OCI-LY7 (cell line): ENCODE measurements at regions not wholly inside any gene's neighbourhood (a gene's known extent, or its start where the extent isn't known, plus 50 kb on each side); places are given as distances from the start of the nearest gene placed in this dataset.

Experiments
- BruUV-seq: library from RNA; stranded (reverse); fragments of 400-500 nt; replicated peaks from 2 replicates; lab custom pipeline; 2021; lab: Mats Ljungman, UMichigan
- CTCF ChIA-PET: fragments of 300-600 bp; sonication (Branson Sonifier 250); formaldehyde crosslinking; loops from one replicate; lab custom pipeline; 2022; ENCODE audit warnings: antibody characterized with exemption; ENCODE audit not compliant: unreplicated experiment; lab: Charles Lee
- POLR2A ChIA-PET: fragments of 300-600 bp; sonication (Branson Sonifier 250); formaldehyde crosslinking; loops from one replicate; lab custom pipeline; 2022; ENCODE audit warnings: antibody characterized with exemption; lab: Charles Lee
- DNase-seq: peaks from one replicate; pipeline ENCODE4 v3.0.0-alpha.2; 2015; ENCODE audit warnings: low spot score
- H2AFZ ChIP-seq: fragments of 200-600 bp; sonication (generic), shearing (Covaris generic); 2 replicates; pipeline ENCODE4 v1.6.1; 2014; ENCODE audit warnings: mild to moderate bottlenecking, antibody characterized with exemption, low read length, moderate library complexity
- H3K27ac ChIP-seq: fragments of 200-600 bp; sonication (generic); 2 replicates; pipeline ENCODE4 v1.5.1; 2014; ENCODE audit warnings: mixed run types, low read depth, mild to moderate bottlenecking, moderate library complexity, low read length, inconsistent platforms; ENCODE audit not compliant: poor library complexity, severe bottlenecking
- H3K36me3 ChIP-seq: fragments of 200-600 bp; sonication (generic); 2 replicates; pipeline ENCODE4 v1.6.1; 2014; ENCODE audit warnings: mild to moderate bottlenecking, antibody characterized with exemption, low read length, moderate library complexity, mixed read lengths; ENCODE audit not compliant: insufficient read depth
- H3K4me1 ChIP-seq: fragments of 200-600 bp; sonication (generic); 2 replicates; pipeline ENCODE4 v1.5.1; 2014; ENCODE audit warnings: mild to moderate bottlenecking, low read length; ENCODE audit not compliant: insufficient read depth, poor library complexity, severe bottlenecking
- H3K4me2 ChIP-seq: fragments of 200-600 bp; sonication (generic); 2 replicates; pipeline ENCODE4 v1.6.1; 2014; ENCODE audit warnings: mild to moderate bottlenecking, low read length
- H3K4me3 ChIP-seq: fragments of 200-600 bp; sonication (generic); 2 replicates; pipeline ENCODE4 v1.5.1; 2014; ENCODE audit warnings: mild to moderate bottlenecking, low read depth, low read length; ENCODE audit not compliant: poor library complexity, severe bottlenecking
- H3K79me2 ChIP-seq: fragments of 200-600 bp; sonication (generic); 2 replicates; pipeline ENCODE4 v1.6.1; 2016; ENCODE audit warnings: low read depth, mild to moderate bottlenecking, low read length, moderate library complexity, mixed read lengths; ENCODE audit not compliant: insufficient read depth
- H3K9me2 ChIP-seq: fragments of 200-600 bp; sonication (generic); 2 replicates; pipeline ENCODE4 v1.6.1; 2016; ENCODE audit warnings: mild to moderate bottlenecking, low read length, mixed read lengths; ENCODE audit not compliant: insufficient read depth
- H3K9me3 ChIP-seq: fragments of 200-600 bp; sonication (generic); 2 replicates; pipeline ENCODE4 v1.6.1; 2014; ENCODE audit warnings: mild to moderate bottlenecking, mixed run types, low read length, mixed read lengths
- H4K20me1 ChIP-seq: fragments of 200-600 bp; sonication (generic); 2 replicates; pipeline ENCODE4 v1.6.1; 2014; ENCODE audit warnings: mild to moderate bottlenecking, antibody characterized with exemption, low read length, moderate library complexity, mixed read lengths; ENCODE audit not compliant: insufficient read depth
- CTCF ChIP-seq: fragments of 200-600 bp; sonication (generic); conservative IDR thresholded peaks from 2 replicates; pipeline ENCODE4 v1.5.1; 2014; ENCODE audit warnings: mild to moderate bottlenecking, antibody characterized with exemption, low read length, moderate library complexity, mixed read lengths
- EZH2phosphoT487 ChIP-seq: fragments of 200-600 bp; sonication (generic); IDR thresholded peaks from 2 replicates; pipeline ENCODE4 v1.6.1; 2018; ENCODE audit warnings: low read depth, borderline replicate concordance, mild to moderate bottlenecking, mixed run types, antibody characterized with exemption, low read length, moderate library complexity, mixed read lengths
- intact Hi-C: fragments of 100-400 bp; cut with micrococcal nuclease; formaldehyde crosslinking; loops from one replicate; pipeline ENCODE4 v1.10.0; 2022; ENCODE audit not compliant: unreplicated experiment

- no TSS peak for BruUV-seq
Measured at GRCh38 chr2:157989227-157989626, 112.4 kb upstream of the UPP2 start.

GRCh38 chr2:157986761-157987160, 110.6 kb upstream of the ACVR1 start:
- no peaks in the 10 kb centered on the region for H3K36me3 ChIP-seq
- intact Hi-C loops: no loop called here
- H3K4me2 ChIP-seq: no peak overlapping the region
- DNase-seq: no peak
- TF ChIP-seq CTCF: no peak
- TF ChIP-seq EZH2phosphoT487: no peak
- CTCF ChIA-PET: no interaction called here
- H3K79me2 ChIP-seq: no peaks in the 10 kb centered on the region
- no peak overlapping the region for H3K27ac ChIP-seq
- H2AFZ ChIP-seq: no peak overlapping the region
- no peaks in the 10 kb centered on the region for H3K9me3 ChIP-seq
- H3K4me3 ChIP-seq: no peak overlapping the region
- no peaks in the 10 kb centered on the region for H4K20me1 ChIP-seq
- POLR2A ChIA-PET: interaction anchor here (2.4 kb wide), 1 partner anchor 10 kb away, joined by 7 read pairs; no protein-coding TSS in a partner anchor
- H3K9me2 ChIP-seq: no peaks in the 10 kb centered on the region
- BruUV-seq: no TSS peak
- no peaks in the 10 kb centered on the region for H3K4me1 ChIP-seq

More at GRCh38 chr2:157989227-157989626, 112.4 kb upstream of the UPP2 start:
- H4K20me1 ChIP-seq: no peaks in the 10 kb centered on the region
- H3K36me3 ChIP-seq: no peaks in the 10 kb centered on the region
- POLR2A ChIA-PET: no interaction called here
- H3K27ac ChIP-seq: no peak overlapping the region
- no peaks in the 10 kb centered on the region for H3K79me2 ChIP-seq
- no peak overlapping the region for H3K4me3 ChIP-seq
- H3K9me3 ChIP-seq: no peaks in the 10 kb centered on the region
- intact Hi-C loops: no loop called here
- H3K4me1 ChIP-seq: no peaks in the 10 kb centered on the region
- TF ChIP-seq EZH2phosphoT487: no peak
- no peak for TF ChIP-seq CTCF
- H3K9me2 ChIP-seq: no peaks in the 10 kb centered on the region
- no peak overlapping the region for H2AFZ ChIP-seq
- H3K4me2 ChIP-seq: no peak overlapping the region
- CTCF ChIA-PET: no interaction called here
- no peak for DNase-seq

GRCh38 chr2:157984866-157985265, 108.7 kb upstream of the ACVR1 start:
- no peaks in the 10 kb centered on the region for H4K20me1 ChIP-seq
- BruUV-seq: no TSS peak

More at GRCh38 chr2:157984866-157985265, 108.7 kb upstream of the ACVR1 start:
- no peak overlapping the region for H2AFZ ChIP-seq
- no peaks in the 10 kb centered on the region for H3K9me2 ChIP-seq
- H3K4me1 ChIP-seq: no peaks in the 10 kb centered on the region
- intact Hi-C loops: no loop called here
- no peak overlapping the region for H3K4me2 ChIP-seq
- no peak overlapping the region for H3K27ac ChIP-seq
- ChIA-PET CTCF (no interaction called here), POLR2A (no interaction called here)
- no peak overlapping the region for H3K4me3 ChIP-seq
- TF ChIP-seq EZH2phosphoT487: no peak
- no peak for TF ChIP-seq CTCF
- no peaks in the 10 kb centered on the region for H3K36me3 ChIP-seq
- no peaks in the 10 kb centered on the region for H3K79me2 ChIP-seq
- H3K9me3 ChIP-seq: no peaks in the 10 kb centered on the region
- no peak for DNase-seq
